Lower leg skin (tissue), 3 donors: ENCODE measurements at regions not wholly inside any gene's neighbourhood (a gene's known extent, or its start where the extent isn't known, plus 50 kb on each side); places are given as distances from the start of the nearest gene placed in this dataset.

Experiments
- POLR2A ChIP-seq, 2 donors: fragments of 450-650 bp; IDR thresholded peaks; one replicate each; pipeline ENCODE4 v1.6.1; 2016 to 2017; ENCODE audit warnings: antibody characterized with exemption in 2 of 2, mild to moderate bottlenecking in 1 of 2, moderate library complexity in 1 of 2
- TF ChIP-seq, protein P1 (sequence below), 3 donors: fragments of 450-650 bp; IDR thresholded peaks; one replicate each; pipeline ENCODE4 v1.5.1; 2016; ENCODE audit warnings: antibody characterized with exemption in 3 of 3, mild to moderate bottlenecking in 3 of 3, moderate library complexity in 2 of 3

DNA sequence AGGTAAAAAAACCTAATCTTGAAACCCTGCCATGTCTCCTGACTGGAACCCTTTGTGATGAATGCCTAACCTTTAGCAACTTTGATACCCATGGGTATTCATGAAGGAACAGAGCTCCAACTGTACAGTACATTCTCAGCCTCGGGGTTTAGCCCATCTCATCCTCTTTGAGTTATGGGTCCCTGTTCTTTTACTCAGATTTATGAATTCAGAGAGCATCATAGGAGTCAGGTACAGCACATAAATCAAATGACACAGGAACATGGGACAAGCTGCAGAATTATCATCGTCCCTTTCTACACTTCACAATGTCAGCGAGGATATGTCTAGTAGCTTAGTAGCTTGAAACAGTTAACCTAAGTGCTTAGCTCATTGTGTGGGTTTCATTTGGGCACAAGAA is 527.4 kb downstream of the NOVA1 start:
- TF ChIP-seq, protein P1, sequence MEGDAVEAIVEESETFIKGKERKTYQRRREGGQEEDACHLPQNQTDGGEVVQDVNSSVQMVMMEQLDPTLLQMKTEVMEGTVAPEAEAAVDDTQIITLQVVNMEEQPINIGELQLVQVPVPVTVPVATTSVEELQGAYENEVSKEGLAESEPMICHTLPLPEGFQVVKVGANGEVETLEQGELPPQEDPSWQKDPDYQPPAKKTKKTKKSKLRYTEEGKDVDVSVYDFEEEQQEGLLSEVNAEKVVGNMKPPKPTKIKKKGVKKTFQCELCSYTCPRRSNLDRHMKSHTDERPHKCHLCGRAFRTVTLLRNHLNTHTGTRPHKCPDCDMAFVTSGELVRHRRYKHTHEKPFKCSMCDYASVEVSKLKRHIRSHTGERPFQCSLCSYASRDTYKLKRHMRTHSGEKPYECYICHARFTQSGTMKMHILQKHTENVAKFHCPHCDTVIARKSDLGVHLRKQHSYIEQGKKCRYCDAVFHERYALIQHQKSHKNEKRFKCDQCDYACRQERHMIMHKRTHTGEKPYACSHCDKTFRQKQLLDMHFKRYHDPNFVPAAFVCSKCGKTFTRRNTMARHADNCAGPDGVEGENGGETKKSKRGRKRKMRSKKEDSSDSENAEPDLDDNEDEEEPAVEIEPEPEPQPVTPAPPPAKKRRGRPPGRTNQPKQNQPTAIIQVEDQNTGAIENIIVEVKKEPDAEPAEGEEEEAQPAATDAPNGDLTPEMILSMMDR (IDR thresholded peaks at IDR 0.05) = no peak
- no peak for TF ChIP-seq POLR2A (IDR thresholded peaks at IDR 0.05)
